ENCODE measurements at regions not wholly inside any gene's neighbourhood (a gene's known extent, or its start where the extent isn't known, plus 50 kb on each side); places are given as distances from the start of the nearest gene placed in this dataset.
"Not testable (repeated sequence)": the region's sequence is repeated elsewhere in the genome, so short reads cannot be mapped to it uniquely, and the experiment has no call there.

GRCh38 chr10:124176349-124177179, 83.2 kb upstream of the CHST15 start:
- no peak for DNase-seq

- DNase-seq, result no peak
These were observed 82.4 kb upstream of the CHST15 start for GRCh38 chr10:124175701-124176348.

DNA sequence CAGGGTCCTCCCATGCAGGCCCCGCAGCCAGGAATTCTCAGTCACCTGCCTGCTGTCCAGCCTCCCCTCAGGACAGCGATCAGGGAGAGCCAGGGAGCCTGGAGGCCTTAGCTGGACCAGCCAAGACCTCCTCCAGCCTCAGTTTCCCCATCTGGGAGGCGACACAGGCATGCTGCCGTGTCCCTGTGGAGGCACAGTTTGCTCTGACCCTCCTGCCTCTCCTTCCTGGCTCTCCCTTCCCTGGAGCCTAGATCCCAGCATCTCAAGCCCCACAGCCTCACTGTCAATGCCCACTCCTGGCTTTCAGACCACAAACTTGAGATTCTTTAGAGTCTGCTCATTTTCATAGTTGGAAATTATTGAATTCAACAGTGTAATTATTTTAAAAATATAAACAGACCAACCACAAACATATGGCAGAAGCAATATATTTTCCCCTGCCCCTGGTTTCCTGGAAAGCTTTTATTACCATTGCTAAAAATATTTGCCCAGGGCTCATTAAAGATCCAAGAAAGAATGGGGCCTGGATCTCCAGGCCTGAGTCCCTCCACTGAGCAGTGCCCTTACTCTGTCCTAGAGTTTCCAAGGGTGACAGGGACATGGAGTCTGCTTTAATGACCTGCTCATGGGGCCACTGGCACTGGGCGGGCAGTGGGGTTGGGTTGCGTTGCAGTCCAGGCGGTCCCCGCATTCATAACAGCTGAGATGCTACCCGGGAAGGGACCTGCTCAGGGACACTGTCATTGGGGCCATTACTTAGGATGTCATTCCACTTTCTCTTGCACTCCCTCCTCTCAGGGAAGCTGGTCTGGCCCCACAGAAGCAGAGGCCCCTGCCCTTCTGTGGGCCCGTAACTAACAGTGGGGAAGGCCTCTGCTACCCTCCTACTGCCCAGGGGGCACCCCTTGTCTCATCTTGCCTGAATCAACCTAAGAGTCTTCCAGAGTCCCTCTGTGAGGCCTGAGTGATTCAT, 81.6 kb upstream of the CHST15 start:
- DNase-seq, result no peak

DNA sequence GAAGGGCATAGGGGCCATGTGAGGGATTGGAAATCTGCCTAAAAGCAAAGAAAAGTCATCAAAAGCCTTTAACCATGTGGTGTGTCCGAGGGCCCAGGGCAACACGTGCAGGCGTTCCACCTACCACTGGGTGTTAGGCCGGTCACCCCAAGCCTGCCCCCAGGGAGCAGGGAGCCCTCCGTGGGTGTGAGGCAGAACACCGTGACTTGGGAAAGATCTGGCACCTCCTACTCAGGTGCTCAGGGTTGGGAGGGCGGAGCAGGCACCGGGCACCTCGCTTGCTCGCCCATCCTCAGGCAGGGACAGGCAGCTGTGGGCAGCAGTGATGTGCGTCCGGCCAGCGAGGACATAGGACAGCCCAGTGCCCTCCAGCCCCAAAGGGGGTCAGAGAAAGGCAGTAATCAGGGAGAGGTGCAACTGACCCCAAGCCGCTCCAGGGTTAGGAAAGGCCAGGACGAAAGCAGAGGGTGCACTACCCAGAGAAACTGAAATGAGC, 80.7 kb upstream of the CHST15 start:
- no peak for DNase-seq

DNA sequence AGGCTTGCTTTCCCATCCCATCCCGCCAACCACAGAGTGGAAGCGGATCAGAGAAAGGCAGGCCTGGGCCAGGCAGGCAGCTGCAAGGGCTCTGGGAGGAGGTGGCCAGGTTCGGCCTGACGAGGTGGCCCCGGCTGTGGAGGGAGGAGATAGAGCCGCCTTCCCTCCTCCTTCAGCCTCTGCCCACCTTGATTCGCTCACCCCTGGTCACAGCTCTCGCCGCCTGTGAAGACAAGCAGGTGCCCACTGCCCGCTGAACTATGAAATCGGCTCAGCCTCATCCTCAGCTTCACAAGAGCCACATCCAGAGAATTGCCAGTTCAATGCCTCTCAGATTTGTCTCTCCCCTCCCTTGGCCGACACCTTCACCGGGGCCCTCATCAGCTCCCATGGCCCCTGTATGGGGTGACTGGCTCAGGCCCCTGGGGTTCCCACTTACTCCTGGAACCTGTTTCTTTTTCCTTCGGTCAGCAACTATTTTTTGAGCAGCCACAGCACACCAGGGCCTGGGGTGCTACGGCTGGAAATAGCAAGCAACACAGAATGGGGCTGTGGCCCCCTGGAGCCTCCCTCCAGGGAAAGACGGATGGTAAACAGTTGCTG, 80.0 kb upstream of the CHST15 start:
- DNase-seq, result no peak

DNA sequence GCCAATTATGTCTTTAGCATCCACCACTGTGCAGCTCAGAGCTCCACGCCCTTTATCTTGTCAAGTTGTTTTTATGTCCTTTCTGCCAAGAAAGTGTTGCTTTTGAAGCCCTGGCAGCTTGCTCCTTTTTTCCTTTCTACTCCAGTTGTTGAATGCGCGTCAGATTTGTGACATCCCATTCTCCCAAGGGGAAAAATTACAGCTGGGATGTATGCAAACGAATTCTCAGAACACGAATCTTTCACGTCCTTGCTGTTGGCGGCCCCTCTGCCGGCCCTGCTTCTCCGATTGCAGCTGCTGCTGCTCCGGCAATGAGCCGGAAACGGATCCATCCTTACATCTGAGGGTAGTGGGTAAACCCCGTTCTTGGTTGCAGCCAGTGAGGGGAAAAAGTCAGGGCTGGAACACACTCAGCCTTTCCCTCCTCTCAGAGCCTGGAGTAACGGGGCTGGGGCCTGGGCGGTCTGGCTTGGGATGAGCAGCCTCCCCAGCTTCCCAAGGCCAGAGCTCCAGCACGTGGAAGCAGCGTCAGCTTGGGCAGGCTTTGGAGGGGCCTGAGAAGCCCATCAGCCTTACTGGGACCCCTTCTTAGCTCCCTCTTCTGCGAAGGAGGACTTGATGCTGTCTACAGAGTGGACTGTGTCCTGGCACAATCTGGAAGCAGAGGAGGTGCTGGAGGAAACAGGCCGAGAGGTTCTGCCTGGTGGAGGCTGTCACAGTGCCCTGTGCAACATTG, 79.0 kb upstream of the CHST15 start:
- no peak for DNase-seq

DNA sequence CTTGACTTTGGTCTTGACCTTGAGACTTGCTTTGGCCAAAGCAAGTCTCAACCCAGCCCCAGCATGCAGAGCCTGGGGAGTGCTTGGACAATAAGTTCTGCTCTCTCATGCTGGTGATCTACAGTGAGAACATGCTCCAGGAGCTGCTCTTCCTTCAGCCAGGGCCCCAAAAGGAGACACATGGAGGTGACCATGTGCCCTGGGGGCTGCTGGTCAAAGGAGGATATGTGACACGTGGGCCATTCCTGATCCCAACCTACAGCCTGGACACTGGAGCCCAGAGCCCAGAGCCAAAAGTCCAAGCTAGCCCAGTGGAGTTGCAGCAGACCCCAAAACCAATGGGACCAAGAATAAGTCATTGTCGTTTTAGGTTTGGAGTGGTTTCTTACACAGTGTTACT, 78.2 kb upstream of the CHST15 start:
- no peak for DNase-seq

- DNase-seq, result no peak
These were observed 77.2 kb upstream of the CHST15 start for GRCh38 chr10:124170631-124171030.

DNA sequence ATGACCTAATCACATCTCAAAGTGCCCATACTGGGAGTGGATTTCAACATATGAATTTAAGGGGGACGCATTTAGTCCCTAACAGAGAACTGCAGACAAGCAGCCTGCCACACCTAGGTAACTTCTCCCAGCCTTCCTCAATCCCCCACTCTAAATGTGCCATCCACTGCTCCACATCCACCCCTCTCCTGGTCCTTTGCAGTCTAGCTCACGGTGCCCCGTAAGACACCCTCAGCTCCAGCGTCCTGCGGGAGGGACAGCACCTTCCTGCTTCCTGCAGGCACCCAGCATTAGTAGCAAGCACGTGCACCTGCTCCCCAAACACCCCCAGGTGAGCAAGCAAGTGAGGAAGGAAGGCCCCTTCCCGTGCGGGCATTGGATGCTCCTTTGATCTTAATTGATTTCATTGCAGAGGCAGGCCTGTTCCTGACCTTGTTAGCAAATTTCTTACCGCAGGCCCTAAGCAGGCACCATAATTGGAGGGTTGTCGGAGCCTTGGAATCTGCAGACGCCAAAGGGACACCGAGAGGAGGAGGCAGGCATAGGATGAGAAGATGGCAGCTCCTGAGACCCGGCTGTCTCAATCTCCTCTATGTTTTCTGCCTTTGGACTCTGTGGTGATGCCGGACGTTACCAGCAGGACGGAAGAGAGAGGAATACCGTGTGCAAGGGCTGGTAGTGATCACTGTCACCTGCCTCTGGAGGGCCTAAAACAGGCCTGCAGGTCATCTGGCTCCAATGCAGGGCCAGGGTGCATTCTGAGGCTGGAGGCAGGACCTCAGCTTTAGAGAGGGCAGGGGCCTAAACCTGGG, 75.8 kb upstream of the CHST15 start:
- DNase-seq, result no peak

- no peak for DNase-seq
These were observed 75.2 kb upstream of the CHST15 start for GRCh38 chr10:124168581-124168980.

DNA sequence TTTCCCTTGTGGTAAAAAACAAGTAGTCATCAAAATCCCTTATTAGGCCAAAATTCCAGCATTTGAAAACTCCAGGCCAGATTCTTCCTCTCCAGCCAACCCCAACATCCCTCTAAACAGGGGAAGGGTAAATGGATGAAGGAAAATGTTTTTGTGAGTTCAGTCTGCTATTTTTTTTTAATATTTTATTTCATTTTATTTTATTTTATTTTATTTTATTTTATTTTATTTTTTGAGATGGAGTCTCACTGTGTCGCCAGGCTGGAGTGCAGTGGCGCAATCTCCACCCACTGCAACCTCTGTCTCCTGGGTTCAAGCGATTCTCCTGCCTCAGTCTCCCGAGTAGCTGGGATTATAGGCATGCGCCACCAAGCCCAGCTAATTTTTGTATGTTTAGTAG, 74.5 kb upstream of the CHST15 start:
- DNase-seq, result not testable (repeated sequence)

DNA sequence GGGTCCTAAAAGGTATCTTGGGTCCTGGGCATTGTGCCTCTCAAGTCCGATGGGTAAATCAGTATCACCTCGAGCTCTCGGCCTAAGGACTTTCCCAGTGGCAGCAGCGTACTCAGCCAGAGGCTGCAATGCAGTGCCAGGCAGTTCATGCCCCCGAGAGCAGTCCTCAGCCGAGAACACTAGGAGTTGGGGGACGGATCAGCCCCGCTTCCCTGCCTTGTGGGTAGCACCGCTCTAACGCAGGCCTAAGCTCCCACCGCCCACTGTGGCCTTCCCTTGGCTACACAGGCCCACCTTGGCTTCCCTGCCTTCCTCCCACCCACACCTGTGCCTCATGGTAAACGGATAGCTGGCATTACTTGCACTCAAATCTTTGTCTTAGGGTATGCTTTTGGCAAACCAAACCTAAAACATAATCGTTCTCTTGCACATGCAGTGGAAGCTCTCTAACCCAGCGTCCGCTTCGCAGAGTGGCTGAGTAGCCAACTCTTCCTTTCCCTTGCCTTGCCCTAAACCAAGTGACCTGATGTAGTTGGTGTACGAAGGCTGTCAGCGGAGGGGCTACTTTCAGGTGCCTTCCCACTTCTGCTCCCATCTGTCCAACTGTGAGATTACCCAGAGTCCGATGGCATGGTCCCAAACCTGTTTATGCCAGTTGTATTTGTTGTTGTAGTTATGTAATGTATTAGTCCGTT, 73.2 kb upstream of the CHST15 start:
- DNase-seq, result no peak

DNA sequence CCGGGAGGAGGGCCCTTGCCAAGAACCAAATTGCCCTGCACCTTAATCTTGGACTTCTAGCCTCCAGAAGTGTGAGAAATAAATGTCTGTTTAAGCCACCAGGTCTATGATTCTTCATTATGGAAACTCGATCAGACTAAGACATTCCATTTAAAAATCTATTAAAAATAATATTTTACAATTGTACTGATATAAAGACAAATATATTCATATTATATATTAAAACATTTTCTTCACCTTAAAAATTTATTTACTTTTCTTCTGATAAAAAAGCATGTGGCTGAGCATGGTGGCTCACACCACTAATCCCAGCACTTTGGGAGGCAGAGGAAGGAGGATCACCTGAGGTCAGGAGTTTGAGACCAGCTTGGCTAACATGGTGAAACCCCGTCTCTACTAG, 72.4 kb upstream of the CHST15 start:
- no peak for DNase-seq

- no peak for DNase-seq
These were observed 71.9 kb upstream of the CHST15 start for GRCh38 chr10:124165311-124165710.

DNA sequence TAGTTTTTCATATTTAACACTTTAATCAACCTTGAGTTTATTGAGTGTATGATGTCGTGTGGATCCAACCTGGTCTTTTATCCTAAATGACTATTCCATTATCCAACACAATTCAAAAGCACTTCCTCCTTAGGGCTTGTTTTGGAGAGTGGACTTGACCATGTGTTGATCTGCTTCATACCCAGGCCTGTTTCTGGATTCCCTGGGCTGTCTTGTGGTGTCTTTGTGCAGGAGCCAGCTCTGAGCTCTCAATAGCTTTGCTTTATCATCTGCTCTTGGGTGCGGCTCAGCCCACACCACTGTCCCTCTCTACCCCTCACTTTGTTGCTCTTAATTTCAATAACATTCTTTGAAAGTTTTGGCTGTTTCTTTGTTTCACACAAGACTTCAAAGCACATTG, 70.9 kb upstream of the CHST15 start:
- no peak for DNase-seq

DNA sequence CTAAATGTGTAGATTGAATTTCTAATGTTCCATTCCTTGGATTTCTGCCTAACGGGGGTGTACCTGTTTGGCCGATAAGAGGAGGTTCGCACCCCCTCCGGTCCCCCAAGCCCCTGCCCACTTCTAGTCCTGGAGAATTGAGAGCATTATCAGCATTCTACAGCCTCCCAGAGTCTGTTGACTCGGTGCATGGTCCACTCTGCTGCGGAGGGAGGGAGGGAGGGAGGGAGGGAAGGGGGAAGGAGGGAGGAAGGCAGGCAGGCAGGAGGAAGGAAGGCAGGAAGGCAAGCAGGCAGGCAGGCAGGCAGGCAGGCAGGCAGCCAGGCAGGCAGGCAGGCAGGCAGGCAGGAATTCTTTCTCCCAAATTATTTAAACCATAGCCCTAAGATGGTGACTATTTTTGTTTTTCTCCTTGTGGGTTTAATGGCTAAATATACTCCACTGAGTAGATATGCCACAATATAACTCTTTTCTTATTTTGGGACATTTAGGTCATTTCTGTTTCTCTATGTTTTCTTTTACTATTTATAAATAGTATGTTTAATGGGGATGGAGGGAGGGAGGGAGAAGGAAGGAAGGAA, 69.5 kb upstream of the CHST15 start:
- no peak for DNase-seq

- no peak for DNase-seq
These were observed 68.7 kb upstream of the CHST15 start for GRCh38 chr10:124162136-124162535.

DNA sequence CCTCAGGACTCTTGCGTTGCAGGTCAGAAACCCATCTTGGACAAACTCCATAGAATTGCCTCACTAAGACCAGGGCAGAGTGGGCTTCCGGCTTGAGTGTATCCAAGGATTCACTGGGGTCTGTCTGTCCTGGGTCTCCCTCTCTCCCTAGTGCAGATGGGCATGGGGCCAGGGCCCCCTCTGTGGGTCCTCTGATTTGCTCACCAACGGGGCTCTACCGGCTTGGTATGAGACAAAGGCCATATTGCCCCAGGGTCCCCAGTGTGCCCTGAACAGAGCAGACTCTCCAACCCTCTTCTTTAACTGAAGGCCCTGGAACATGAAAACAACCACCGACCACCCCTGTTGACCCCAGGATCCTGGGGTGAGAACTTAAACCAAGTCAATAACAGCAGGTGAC, 68.2 kb upstream of the CHST15 start:
- no peak for DNase-seq

GRCh38 chr10:124160943-124161582, 67.7 kb upstream of the CHST15 start:
- no peak for DNase-seq
